GM23338 (cell line): ENCODE measurements at regions not wholly inside any gene's neighbourhood (a gene's known extent, or its start where the extent isn't known, plus 50 kb on each side); places are given as distances from the start of the nearest gene placed in this dataset.
A peak's percentile ranks its signal among the peaks of the same experiment; 100 is the strongest.

Experiments
- ATAC-seq: fragments of 200-7000 bp; cut with Tn5 transposase; 3 replicates; pipeline ENCODE4 v1.9.1; 2020
- DNase-seq: peaks from one replicate; pipeline ENCODE4 v3.0.0-alpha.2; 2015; ENCODE audit warnings: low spot score
- H2AFZ ChIP-seq: fragments of 200-600 bp; sonication (generic); 2 replicates; pipeline ENCODE4 v1.8.0; 2016; ENCODE audit warnings: antibody characterized with exemption, mild to moderate bottlenecking, moderate library complexity
- H3F3A ChIP-seq: fragments of 200-600 bp; sonication (generic); replicated peaks from 2 replicates; pipeline ENCODE4 v1.8.0; 2017; ENCODE audit warnings: antibody characterized with exemption, mixed run types, low read depth
- H3K27ac ChIP-seq: fragments of 200-600 bp; sonication (generic); 2 replicates; pipeline ENCODE4 v1.6.1; 2016; ENCODE audit warnings: low read depth
- H3K27me3 ChIP-seq: fragments of 200-600 bp; sonication (generic); 2 replicates; pipeline ENCODE4 v1.8.0; 2016; ENCODE audit warnings: mild to moderate bottlenecking, mixed run types, moderate library complexity; ENCODE audit not compliant: insufficient read depth
- H3K36me3 ChIP-seq: fragments of 200-600 bp; sonication (generic); 2 replicates; pipeline ENCODE4 v1.8.0; 2016; ENCODE audit warnings: mild to moderate bottlenecking; ENCODE audit not compliant: insufficient read depth
- H3K4me1 ChIP-seq: fragments of 200-600 bp; sonication (generic); 2 replicates; pipeline ENCODE4 v1.8.0; 2016; ENCODE audit warnings: mild to moderate bottlenecking, moderate library complexity; ENCODE audit not compliant: insufficient read depth
- H3K4me2 ChIP-seq: fragments of 200-600 bp; sonication (generic); 2 replicates; pipeline ENCODE4 v1.7.1; 2017; ENCODE audit warnings: mixed run types
- H3K4me3 ChIP-seq: fragments of 200-600 bp; sonication (generic); 2 replicates; pipeline ENCODE4 v1.6.1; 2016; ENCODE audit warnings: mixed run types
- H3K79me2 ChIP-seq: fragments of 200-600 bp; sonication (generic); replicated peaks from 2 replicates; pipeline ENCODE4 v1.8.0; 2017; ENCODE audit warnings: mild to moderate bottlenecking; ENCODE audit not compliant: insufficient read depth
- H3K9me2 ChIP-seq: fragments of 200-600 bp; sonication (generic); 2 replicates; pipeline ENCODE4 v1.8.0; 2017; ENCODE audit not compliant: insufficient read depth
- H4K20me1 ChIP-seq: fragments of 200-600 bp; sonication (generic); replicated peaks from 2 replicates; pipeline ENCODE4 v1.8.0; 2017; ENCODE audit warnings: mild to moderate bottlenecking; ENCODE audit not compliant: insufficient read depth
- H3K27ac Mint-ChIP-seq: 2 replicates; pipeline ENCODE4 v1.8.0; 2020; ENCODE audit warnings: inconsistent platforms, mild to moderate bottlenecking, moderate library complexity, mixed read lengths
- H3K27me3 Mint-ChIP-seq: 3 replicates; pipeline ENCODE4 v1.8.0; 2022; ENCODE audit warnings: low read depth, mild to moderate bottlenecking, moderate library complexity, mixed read lengths, inconsistent platforms; ENCODE audit not compliant: insufficient read depth, poor library complexity
- H3K36me3 Mint-ChIP-seq: 3 replicates; pipeline ENCODE4 v1.8.0; 2021; ENCODE audit warnings: low read depth, mild to moderate bottlenecking, inconsistent platforms, moderate library complexity, mixed read lengths
- H3K4me1 Mint-ChIP-seq: 3 replicates; pipeline ENCODE4 v1.8.0; 2020; ENCODE audit warnings: mild to moderate bottlenecking, inconsistent platforms, mixed read lengths
- H3K4me3 Mint-ChIP-seq: 3 replicates; pipeline ENCODE4 v1.8.0; 2021; ENCODE audit warnings: moderate library complexity, mild to moderate bottlenecking, inconsistent platforms, mixed read lengths
- H3K9me3 Mint-ChIP-seq: 3 replicates; pipeline ENCODE4 v1.8.0; 2020; ENCODE audit warnings: moderate library complexity, mild to moderate bottlenecking, inconsistent platforms, mixed read lengths
- CREB1 ChIP-seq: fragments of 250-450 bp; sonication (Bioruptor Pico); IDR thresholded peaks from 2 replicates; pipeline ENCODE4 v1.5.0; 2020; ENCODE audit warnings: low read depth, mild to moderate bottlenecking, moderate library complexity
- EZH2phosphoT487 ChIP-seq: fragments of 200-600 bp; sonication (generic); IDR thresholded peaks from one replicate; pipeline ENCODE4 v1.8.1; 2018; ENCODE audit warnings: antibody characterized with exemption; ENCODE audit not compliant: unreplicated experiment
- POLR2AphosphoS5 ChIP-seq: IDR thresholded peaks from 2 replicates; pipeline ENCODE4 v1.6.1; 2016; ENCODE audit warnings: antibody characterized with exemption, low read depth
- REST ChIP-seq: IDR thresholded peaks from one replicate; pipeline ENCODE4 v1.6.1; 2018; ENCODE audit warnings: antibody characterized with exemption; ENCODE audit not compliant: unreplicated experiment
- STAT1 ChIP-seq: IDR thresholded peaks from one replicate; pipeline ENCODE4 v1.6.1; 2016; ENCODE audit warnings: antibody characterized with exemption; ENCODE audit not compliant: unreplicated experiment
- TF ChIP-seq, protein P1 (sequence below): fragments of 250-450 bp; sonication (Bioruptor Pico); IDR thresholded peaks from 2 replicates; pipeline ENCODE4 v1.5.0; 2020; ENCODE audit warnings: mild to moderate bottlenecking, moderate library complexity

DNA sequence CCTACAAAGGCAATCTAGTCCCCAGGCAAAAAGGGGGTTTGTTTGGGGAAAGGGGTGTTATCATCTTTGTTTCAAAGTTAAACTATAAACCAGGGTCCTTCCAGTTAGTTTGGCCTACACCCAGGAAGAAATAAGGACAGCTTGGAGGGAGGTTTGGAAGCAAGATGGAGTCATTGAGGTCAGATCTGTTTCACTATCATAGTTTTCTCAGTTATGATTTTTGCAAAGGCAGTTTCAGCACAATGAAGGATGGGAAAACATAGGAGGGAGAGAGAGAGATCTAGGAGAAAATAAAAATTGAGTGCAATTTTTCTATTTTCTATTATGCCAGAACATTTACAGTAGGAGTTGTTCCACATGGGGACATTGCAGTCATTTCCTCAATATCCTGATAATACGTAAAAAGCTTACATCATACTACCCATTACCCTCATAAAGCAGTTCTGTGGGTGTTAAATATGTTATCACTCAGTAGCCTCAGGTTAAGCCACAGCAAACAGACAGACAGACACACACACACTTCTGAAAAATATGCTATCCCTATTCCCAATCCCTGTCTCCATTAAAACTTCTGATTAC is 401.3 kb upstream of the FAT3 start (continued):
- TF ChIP-seq, protein P1, sequence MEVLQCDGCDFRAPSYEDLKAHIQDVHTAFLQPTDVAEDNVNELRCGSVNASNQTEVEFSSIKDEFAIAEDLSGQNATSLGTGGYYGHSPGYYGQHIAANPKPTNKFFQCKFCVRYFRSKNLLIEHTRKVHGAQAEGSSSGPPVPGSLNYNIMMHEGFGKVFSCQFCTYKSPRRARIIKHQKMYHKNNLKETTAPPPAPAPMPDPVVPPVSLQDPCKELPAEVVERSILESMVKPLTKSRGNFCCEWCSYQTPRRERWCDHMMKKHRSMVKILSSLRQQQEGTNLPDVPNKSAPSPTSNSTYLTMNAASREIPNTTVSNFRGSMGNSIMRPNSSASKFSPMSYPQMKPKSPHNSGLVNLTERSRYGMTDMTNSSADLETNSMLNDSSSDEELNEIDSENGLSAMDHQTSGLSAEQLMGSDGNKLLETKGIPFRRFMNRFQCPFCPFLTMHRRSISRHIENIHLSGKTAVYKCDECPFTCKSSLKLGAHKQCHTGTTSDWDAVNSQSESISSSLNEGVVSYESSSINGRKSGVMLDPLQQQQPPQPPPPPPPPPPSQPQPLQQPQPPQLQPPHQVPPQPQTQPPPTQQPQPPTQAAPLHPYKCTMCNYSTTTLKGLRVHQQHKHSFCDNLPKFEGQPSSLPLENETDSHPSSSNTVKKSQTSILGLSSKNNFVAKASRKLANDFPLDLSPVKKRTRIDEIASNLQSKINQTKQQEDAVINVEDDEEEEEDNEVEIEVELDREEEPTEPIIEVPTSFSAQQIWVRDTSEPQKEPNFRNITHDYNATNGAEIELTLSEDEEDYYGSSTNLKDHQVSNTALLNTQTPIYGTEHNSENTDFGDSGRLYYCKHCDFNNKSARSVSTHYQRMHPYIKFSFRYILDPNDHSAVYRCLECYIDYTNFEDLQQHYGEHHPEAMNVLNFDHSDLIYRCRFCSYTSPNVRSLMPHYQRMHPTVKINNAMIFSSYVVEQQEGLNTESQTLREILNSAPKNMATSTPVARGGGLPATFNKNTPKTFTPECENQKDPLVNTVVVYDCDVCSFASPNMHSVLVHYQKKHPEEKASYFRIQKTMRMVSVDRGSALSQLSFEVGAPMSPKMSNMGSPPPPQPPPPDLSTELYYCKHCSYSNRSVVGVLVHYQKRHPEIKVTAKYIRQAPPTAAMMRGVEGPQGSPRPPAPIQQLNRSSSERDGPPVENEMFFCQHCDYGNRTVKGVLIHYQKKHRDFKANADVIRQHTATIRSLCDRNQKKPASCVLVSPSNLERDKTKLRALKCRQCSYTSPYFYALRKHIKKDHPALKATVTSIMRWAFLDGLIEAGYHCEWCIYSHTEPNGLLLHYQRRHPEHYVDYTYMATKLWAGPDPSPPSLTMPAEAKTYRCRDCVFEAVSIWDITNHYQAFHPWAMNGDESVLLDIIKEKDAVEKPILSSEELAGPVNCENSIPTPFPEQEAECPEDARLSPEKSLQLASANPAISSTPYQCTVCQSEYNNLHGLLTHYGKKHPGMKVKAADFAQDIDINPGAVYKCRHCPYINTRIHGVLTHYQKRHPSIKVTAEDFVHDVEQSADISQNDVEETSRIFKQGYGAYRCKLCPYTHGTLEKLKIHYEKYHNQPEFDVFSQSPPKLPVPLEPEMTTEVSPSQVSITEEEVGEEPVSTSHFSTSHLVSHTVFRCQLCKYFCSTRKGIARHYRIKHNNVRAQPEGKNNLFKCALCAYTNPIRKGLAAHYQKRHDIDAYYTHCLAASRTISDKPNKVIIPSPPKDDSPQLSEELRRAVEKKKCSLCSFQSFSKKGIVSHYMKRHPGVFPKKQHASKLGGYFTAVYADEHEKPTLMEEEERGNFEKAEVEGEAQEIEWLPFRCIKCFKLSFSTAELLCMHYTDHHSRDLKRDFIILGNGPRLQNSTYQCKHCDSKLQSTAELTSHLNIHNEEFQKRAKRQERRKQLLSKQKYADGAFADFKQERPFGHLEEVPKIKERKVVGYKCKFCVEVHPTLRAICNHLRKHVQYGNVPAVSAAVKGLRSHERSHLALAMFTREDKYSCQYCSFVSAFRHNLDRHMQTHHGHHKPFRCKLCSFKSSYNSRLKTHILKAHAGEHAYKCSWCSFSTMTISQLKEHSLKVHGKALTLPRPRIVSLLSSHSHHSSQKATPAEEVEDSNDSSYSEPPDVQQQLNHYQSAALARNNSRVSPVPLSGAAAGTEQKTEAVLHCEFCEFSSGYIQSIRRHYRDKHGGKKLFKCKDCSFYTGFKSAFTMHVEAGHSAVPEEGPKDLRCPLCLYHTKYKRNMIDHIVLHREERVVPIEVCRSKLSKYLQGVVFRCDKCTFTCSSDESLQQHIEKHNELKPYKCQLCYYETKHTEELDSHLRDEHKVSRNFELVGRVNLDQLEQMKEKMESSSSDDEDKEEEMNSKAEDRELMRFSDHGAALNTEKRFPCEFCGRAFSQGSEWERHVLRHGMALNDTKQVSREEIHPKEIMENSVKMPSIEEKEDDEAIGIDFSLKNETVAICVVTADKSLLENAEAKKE (CRISPR knock-in tag): no peak
- TF ChIP-seq CREB1 (CRISPR knock-in tag) (no peak), REST (no peak), STAT1 (no peak)

- Histone ChIP-seq H4K20me1 (no peaks in the 10 kb centered on the region), H3K27me3 (no peaks in the 10 kb centered on the region), H2AFZ (peak overlapping the region; percentile 52; the same call in 1 of the 2 replicates), H3K4me2 (no peak overlapping the region), H3K4me3 (no peak overlapping the region), H3K27ac (no peak overlapping the region), H3K9me2 (no peaks in the 10 kb centered on the region), H3K79me2 (no peaks in the 10 kb centered on the region), H3K36me3 (no peaks in the 10 kb centered on the region), H3F3A (no peaks in the 10 kb centered on the region), H3K4me1 (peaks cover 26% of the 10 kb centered on the region)
- Mint-ChIP-seq H3K36me3 (no peaks in the 10 kb centered on the region), H3K4me1 (peaks cover 19% of the 10 kb centered on the region), H3K9me3 (no peaks in the 10 kb centered on the region; the same call in 2 of the 3 replicates), H3K27ac (no peak overlapping the region; the same call in 1 of the 2 replicates), H3K4me3 (no peak overlapping the region), H3K27me3 (no peaks in the 10 kb centered on the region)
- no peak for ATAC-seq
- TF ChIP-seq REST: no peak
- no peak for TF ChIP-seq EZH2phosphoT487
- TF ChIP-seq POLR2AphosphoS5: no peak
- DNase-seq: no peak
Observed at GRCh38 chr11:91822805-91823204, 401.8 kb upstream of the FAT3 start.
